ENCODE measurements at regions not wholly inside any gene's neighbourhood (a gene's known extent, or its start where the extent isn't known, plus 50 kb on each side); places are given as distances from the start of the nearest gene placed in this dataset.
"Not testable (repeated sequence)": the region's sequence is repeated elsewhere in the genome, so short reads cannot be mapped to it uniquely, and the experiment has no call there.

DNA sequence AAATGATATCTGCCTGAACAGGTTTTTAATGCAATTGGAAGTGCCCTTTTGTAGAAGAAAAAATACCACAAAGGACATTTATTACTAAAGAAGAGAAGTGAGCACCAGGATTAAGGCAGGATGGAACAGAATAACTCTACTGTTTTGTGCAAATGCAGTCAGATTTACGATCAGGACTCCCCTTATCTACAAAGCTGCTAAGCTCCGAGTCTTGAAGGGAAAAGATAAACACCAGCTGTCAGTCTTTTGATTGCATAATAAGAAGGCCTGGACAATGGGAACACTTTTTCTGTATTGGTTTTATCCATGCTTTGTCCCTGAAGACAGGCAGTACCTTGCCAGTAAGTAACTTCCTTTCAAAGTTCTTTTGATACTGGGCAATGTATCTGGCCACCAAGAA is 797.9 kb upstream of the SLC35B3 start:
- DNase-seq: no peak

DNA sequence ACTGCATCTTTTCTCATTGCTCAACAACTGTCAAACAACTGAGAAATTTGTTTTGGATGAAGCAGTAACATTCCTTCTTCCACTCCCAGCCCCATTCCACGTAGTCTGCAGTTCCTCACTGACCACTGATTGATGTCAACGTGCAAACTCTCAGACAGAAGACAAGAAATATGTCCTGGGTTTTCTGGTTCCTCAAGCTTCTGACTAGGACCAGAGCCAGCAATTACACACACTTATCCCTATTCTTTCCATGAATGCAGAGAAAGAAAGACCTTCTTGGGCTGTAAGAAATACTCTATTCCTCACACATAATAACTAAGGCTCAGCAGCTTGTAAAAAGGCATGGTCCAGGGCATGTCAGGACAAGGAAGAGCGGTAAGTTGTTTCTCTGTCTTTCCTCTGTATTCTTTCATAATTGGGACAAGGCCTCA is 790.1 kb upstream of the SLC35B3 start:
- no peak for DNase-seq

DNA sequence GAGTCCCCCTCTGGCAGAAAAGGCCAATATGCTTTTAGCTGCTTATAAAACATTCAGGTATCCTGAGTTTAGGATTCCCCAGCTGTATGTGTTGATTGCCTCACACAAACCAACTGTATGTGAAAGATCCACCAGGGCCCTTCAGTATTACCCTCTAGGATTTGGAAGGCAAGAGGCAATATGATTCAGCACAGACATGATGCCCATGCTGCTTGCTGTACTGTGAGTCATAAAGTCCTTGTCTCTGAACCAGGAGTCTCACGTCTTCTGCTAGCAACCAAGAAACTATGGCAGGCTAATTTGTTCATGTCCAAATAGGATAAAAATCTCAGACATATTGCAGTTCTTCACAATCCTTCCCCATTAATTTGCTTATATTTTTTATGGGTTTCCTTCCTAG is 789.2 kb upstream of the SLC35B3 start:
- DNase-seq: no peak

GRCh38 chr6:9213717-9214116 is 778.4 kb upstream of the SLC35B3 start:
- not testable (repeated sequence) for DNase-seq

- no peak for DNase-seq
Measured at GRCh38 chr6:9208966-9209365, 773.6 kb upstream of the SLC35B3 start.

DNA sequence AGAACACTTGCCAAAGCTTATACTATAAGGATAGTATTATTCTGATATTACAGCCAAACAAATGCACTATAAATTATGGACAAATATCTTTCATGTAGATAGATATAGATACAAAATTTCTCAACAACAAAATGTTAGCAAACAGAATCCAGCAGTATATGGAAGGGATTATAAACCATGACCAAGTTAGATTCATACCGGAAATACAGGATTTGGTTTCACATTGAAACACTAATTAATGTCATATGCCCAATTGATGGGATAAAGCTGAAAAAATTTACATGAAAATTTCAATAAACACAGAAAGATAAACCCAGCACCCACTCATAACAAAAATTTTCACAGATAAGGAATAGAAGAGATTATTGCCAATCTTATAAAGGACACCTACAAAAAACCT is 770.3 kb upstream of the SLC35B3 start:
- no peak for DNase-seq

DNA sequence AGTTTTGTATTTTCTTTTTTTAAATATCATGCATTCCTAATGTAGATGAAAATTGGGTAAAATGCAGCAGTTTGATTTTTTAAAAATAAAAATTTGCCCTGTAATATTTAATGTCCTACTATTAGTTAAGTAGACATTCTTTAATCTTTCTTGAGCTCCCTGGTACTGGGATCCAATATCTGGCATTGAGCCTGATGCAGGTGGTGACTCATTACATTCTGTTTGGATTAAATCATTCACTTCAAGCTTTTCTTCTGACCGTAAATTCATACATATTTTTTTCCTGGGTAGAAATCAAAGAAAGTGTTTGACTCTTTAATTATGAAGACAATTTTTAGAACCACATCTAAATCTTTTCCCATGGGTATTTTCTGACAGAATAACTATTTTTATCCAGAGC is 768.8 kb upstream of the SLC35B3 start:
- DNase-seq: no peak

- no peak for DNase-seq
Measured at GRCh38 chr6:9200712-9201111, 765.4 kb upstream of the SLC35B3 start.

DNA sequence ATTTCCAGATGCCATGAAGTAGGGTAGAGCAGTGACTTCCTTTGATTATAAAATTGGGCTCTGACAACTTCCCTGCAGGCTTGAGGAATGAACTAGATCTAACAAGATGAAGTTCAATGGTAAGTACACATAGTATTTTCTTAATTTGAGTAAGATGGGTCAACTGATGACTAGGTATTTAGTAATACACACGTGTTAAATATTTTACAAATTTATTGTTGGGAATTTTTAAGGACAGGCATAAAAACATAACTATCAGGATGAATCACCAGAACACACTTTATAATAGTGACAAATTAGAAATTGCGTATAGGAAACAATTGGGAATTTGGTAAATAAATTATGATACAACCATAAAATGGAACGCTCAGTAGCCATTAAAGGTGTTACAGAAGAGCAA is 762.4 kb upstream of the SLC35B3 start:
- no peak for DNase-seq

GRCh38 chr6:9195322-9195721 is 760.0 kb upstream of the SLC35B3 start:
- no peak for DNase-seq

- no peak for DNase-seq
Measured at GRCh38 chr6:9192405-9192909, 757.1 kb upstream of the SLC35B3 start.

GRCh38 chr6:9186148-9186547 is 750.8 kb upstream of the SLC35B3 start:
- no peak for DNase-seq

DNA sequence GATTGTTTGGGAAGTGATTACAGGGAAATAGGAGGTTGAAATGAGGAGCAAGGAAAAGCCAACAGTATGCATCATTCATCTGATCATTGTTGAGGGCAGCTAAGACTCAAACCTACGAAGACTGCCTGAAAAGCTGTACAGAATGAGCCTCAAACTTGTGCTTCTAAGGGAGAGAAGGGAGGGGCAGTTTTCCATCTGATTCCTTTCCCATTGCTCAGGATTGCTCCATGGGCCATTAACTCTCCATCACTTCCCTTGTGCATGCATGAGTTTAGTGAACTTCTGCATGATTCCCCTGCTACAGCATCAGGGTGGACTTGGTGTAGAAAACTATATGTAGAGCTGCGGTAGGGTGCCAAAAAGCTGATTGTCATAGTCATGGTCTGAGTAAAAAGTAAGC is 742.7 kb upstream of the SLC35B3 start:
- DNase-seq: no peak

DNA sequence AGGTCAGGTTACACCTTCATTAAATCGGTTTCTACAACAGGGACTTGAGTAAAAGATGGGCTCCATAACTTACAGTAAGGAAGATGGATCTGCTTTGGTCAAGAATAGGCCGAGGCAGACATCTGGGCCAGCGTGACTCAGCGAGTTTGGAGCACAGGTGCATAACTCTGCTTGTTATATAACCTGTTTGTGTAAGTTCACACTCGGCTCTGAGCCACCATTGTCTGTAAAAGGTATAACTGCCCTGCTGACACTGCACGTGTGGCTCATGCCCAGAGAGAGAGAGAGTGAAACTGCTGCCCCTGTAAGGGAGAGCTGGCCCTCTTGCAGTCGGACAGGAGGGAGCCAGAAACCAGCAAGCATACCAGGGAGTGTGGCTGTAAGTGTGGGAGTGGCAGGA is 737.9 kb upstream of the SLC35B3 start:
- no peak for DNase-seq

GRCh38 chr6:9172096-9172495 is 736.8 kb upstream of the SLC35B3 start:
- no peak for DNase-seq

DNA sequence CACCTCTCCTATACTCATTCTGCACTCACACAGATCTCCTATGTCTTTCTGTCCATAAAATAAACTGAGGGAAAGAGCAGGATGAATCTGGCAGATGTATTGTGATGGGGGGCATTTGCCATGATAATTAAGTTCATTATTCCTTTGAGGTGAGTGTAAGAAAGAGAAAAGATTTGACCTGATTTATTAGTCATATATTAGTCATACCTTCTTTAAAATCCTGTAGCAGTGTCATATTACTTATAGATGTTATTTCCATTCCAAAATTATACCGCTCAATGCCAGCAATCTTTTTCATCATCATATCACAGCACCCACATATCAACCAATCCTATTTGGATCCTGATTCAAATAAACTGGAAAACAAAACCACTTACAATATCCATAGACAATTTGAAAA is 733.3 kb upstream of the SLC35B3 start:
- no peak for DNase-seq

- DNase-seq: no peak
Measured at GRCh38 chr6:9161731-9162130, 726.4 kb upstream of the SLC35B3 start.

GRCh38 chr6:9159051-9159450 is 723.7 kb upstream of the SLC35B3 start:
- DNase-seq: no peak

- no peak for DNase-seq
Measured at GRCh38 chr6:9155836-9156235, 720.5 kb upstream of the SLC35B3 start.

DNA sequence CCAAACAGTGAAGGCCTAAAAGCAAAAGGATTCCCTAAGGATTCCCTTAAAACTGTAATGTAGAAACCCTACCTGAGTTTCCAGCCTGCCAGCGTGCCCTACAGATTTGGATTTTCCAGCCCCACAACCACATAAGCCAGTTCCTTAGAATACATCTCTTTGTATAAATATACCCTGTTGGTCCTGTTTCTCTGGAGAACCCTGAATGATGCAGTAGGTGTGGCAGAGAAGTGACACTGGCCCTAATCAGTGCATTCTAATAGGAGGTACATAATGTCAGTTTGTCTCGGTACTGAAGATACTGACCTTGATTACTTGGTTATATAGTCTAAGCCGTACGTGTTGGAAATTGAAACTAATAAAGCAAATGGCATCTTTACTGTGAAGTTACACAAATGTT is 707.8 kb upstream of the SLC35B3 start:
- DNase-seq: no peak

- DNase-seq: no peak
Measured at GRCh38 chr6:9140951-9141460, 705.7 kb upstream of the SLC35B3 start.

DNA sequence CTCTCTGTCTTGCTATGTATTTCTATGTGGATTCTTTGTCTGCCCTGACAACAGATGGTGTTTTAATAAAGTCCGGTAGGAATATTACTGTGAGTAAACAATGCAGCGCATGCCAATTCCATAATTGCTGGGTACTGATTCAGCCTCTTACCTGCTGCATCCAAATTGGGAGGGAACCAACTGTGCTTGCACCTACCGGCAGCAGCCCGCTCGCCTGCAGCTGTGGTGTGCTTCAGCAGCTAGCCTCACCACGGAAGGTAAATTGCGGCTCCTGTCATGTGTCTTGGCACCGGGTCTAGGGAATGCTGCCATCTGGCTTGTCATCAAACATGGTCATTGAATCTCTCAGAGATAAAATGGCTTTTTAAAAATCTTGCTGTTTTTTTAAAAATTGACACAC is 704.8 kb upstream of the SLC35B3 start:
- no peak for DNase-seq

DNA sequence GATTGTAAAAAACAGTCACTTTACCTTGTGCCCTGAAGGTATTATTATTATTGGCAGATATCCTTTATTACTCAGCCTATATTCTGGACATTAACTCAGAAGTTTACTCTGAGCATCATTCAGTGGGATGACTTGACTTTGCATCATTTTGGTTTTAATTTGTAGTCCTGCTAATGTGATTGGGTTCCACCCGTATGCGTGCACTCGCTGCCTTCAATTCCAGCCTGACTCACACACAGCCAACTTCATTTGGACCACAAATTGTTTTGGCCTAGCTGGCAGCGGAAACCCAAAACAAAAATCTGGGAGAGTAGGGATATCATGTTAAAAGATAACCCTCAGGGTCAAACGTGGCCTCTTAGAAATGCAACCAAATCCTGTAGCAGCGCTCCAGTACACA is 704.4 kb upstream of the SLC35B3 start:
- no peak for DNase-seq

GRCh38 chr6:9138936-9139335 is 703.6 kb upstream of the SLC35B3 start:
- DNase-seq: no peak

- no peak for DNase-seq
Measured at GRCh38 chr6:9136141-9136822, 700.9 kb upstream of the SLC35B3 start.

Measured in stimulated activated CD4-positive, alpha-beta T cell treated with anti-CD3 and anti-CD28 coated beads, Interleukin-4, amount 100 ng/mL, for 4 hours (primary cell).